Right lung (tissue), 2 donors: ENCODE measurements at regions not wholly inside any gene's neighbourhood (a gene's known extent, or its start where the extent isn't known, plus 50 kb on each side); places are given as distances from the start of the nearest gene placed in this dataset.

Experiments used
- DNase-seq, 2 donors: peaks; one replicate each; pipeline ENCODE4 v3.0.0-alpha.2; 2013

GRCh38 chr15:77796046-77796729, 163.5 kb upstream of the LINGO1 start:
- DNase-seq: no peak

- no peak for DNase-seq
Measured at GRCh38 chr15:77795446-77795845, 162.7 kb upstream of the LINGO1 start.

DNA sequence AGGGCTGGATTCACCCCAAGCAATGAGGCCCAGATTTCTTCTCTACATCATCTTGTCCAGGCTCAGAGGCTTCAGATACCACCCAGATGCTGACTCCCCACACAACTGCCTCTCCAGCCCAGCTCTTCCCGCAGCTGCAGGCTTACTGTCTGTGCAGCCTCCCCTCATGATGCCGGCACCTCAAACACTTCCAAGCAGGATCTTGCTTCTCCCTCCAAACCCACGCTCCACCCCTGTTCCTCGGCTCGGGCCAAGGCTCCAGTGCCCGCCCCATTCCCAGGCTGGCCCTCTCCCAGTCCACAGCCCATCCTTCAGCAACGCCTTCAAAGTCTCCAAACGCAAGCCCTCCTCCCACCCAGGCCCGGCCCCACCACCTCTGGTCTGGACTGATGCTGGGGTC, 159.2 kb upstream of the LINGO1 start:
- DNase-seq: no peak

DNA sequence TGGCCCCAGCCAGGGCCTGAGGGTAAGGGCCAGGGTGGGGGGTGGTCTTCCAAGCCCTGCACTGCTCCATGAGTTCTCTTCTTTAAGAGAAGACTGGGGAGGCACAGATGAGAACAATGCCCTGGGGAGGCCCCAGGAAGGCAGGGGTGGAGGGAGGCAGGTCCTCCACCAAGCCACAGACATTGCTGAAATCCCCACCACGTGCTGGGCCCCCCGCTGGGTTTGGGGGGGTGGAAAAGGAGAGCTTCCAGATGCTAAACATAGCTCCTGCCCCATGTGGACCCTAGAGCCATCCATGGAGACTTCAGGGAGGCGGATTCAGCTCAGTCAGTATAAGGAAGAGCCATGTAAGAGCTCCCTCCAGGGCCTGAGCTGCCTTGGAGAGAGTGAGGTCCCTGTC, 157.8 kb upstream of the LINGO1 start:
- no peak for DNase-seq

DNA sequence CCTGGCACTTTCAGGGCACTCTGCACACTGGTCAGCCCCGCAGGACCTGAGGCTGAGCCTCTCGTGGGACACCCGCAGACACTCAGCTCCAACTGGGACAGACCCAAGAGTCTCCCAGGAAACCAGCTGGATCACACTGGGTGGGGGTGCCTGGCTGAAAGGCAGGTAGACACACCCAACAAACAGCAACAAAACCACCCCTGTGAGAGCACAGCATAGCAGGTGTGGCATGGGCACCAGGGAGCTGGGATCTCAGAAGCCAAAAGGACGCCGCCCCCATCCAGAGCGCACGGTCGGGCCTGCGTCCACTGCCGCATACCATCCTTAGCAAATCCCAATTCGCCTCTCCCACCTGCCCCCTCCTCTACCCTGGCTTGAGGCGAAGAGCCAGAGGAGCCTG, 154.2 kb upstream of the LINGO1 start:
- DNase-seq: no peak

- no peak for DNase-seq
Measured at GRCh38 chr15:77786181-77786890, 153.6 kb upstream of the LINGO1 start.

- no peak for DNase-seq
Measured at GRCh38 chr15:77784361-77785292, 151.9 kb upstream of the LINGO1 start.

DNA sequence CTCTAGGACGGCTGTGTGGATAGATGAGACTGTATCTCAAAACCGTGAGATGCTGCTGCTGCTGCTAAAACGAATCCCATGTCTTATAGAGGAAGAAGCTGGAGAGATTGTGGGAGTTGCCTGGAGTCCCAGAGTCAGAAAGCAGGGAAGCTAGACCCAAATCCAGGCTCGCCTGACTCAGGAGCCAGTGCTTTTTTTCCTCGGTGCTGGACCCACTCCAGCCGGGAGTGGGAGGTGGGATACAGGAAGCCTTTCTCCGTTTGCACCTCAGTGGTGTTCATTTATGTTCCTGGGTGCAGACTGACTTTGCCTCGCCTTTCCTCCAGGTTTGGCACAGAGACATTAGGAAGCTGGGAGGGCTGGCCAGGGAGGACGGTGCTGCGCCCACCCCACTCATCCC, 150.9 kb upstream of the LINGO1 start:
- no peak for DNase-seq

DNA sequence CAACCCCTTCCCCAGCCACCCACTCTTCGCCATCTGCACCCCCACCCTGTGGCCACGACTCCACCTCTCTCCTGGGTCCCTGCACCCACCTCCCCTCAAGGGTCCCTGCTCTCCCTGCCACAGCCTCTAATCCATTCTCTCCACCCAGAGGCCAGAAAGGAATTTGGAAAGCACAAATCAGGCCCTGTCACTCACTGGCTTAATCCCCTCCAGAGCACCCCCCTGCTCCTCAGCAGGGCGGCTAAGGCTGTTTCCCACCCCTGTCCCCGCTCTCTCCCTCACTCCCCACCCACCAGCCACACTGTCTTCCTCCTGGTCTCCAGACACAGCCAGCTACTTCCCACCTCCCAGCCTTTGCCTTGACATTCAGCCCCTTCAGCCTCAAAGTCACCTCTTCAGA, 150.0 kb upstream of the LINGO1 start:
- DNase-seq: no peak

- no peak for DNase-seq
Measured at GRCh38 chr15:77781946-77782240, 149.2 kb upstream of the LINGO1 start.

GRCh38 chr15:77781151-77781945, 148.6 kb upstream of the LINGO1 start:
- no peak for DNase-seq

GRCh38 chr15:77778802-77779201, 146.1 kb upstream of the LINGO1 start:
- no peak for DNase-seq

DNA sequence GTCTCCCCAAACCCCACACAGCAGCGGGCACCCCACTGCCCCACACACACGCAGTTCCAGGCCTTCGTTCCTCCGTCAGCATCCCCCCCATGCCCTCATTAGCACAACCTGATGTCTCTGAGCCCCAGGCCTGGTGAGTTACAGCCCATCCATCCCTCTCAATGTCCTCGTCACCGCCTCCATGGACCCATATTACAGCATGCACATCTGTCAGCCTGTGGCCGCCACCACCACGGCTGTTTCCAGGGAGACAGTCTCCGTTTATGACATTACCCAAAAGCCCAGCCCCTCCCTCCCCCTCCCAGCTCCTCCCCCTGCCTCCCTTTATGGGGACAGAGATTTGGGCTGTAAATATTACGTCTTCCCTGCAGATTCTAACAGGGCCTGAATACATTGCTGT, 143.1 kb upstream of the LINGO1 start:
- no peak for DNase-seq

GRCh38 chr15:77775373-77775772, 142.7 kb upstream of the LINGO1 start:
- no peak for DNase-seq

DNA sequence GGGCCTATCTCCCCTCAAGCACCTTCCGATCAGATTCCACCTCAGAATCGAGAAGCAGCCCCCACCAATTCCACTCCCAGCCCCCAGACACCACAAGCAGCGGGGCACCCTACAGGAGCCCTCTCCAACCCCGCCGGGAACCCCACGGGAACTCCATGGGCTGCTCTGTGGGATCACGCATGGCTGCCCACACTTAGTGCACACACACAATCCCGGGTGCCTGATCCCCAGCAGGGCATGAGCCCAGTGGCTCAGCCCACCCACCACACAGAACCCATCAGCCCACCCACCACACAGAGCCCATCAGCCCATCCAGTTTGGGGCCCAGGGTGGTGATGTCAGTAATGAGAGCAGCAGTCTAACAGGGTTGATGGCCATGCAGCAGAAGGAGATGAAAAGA, 141.6 kb upstream of the LINGO1 start:
- DNase-seq: no peak

DNA sequence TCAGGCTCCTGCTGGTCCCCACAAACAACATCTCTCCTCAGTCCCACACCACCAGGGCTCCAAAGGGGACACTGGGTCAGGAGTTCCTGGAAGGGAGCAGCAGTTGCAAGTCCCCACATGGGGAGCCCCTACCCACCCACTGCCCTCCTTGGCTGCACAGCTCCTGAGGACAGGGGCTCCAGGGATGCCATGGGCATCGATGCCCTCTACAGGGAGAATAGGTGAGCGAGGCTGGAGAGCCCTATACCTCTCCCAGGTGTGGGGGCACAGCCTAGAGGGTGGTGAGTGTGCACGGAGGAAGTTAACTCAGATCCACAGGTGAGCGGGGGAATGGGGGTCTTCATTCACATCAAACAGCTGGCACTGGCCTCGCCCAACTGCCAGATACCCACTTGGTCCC, 141.2 kb upstream of the LINGO1 start:
- DNase-seq: no peak

DNA sequence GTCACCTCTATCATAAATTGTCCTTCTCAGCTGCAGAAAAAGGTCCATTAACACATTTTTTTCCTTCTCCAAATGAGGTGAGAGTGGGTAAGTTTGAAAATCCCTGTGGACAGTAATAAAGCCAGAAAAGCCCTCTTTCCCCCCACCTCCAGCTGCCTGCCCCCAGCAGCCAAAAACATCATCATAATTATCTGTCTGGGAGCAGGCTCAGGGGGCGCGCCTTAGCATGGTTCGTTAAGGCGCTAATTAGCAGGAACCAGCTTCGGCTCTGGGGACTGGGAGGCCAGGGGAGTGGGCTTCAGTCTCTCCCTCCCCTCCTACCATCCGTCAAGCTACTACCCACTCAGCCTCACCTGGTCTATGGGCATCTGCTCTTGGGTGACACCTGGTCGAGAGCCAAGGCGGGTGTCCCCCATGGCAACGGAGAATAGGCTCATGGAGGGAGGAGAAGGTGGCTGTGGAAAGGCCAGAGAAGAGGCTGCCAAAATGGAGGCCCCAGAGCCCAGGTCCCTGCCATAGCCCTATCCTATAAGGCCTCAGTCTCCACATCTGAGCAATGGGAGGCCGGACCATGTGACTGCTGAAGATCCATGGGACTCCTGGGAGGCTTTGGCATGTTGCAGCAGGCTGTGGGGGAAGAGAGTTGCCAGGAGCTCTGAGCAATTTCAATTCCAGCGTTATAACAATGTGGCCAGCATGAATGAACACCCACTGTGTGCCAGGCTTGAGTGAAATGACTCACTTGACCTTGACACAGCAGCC, 140.1 kb upstream of the LINGO1 start:
- no peak for DNase-seq

DNA sequence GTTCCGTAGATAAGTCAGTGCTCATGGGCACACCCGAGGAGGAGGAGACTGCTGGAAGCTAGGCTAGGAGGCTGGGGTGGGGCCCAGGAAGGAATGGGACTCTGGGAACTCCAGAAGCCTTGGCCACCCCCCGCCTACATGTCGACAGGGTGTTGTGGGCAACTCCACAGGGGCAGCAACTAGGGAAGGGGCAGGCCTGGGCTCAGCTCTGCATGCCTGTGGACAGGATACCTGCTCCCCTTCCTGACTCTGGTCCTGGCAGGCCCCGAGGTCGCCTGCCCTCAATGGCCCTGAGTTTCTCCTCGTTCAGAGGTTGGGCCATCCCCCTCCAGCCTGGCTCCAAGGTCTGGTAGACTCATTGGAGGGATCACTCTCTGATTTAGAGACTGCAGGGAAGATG, 138.9 kb upstream of the LINGO1 start:
- DNase-seq: no peak

GRCh38 chr15:77769700-77770099, 137.0 kb upstream of the LINGO1 start:
- DNase-seq: no peak

GRCh38 chr15:77768521-77769078, 135.9 kb upstream of the LINGO1 start:
- no peak for DNase-seq

GRCh38 chr15:77768107-77768506, 135.4 kb upstream of the LINGO1 start:
- DNase-seq: no peak
